Large intestine (tissue), 3 donors: ENCODE measurements at regions not wholly inside any gene's neighbourhood (a gene's known extent, or its start where the extent isn't known, plus 50 kb on each side); places are given as distances from the start of the nearest gene placed in this dataset.
"Not testable (repeated sequence)": the region's sequence is repeated elsewhere in the genome, so short reads cannot be mapped to it uniquely, and the experiment has no call there.

Experiments
- DNase-seq, 2 donors: peaks; one replicate each; pipeline versions ENCODE4 v3.0.0 to v3.0.0-alpha.2; 2013
- H3K27ac ChIP-seq: one replicate; pipeline ENCODE4 v1.5.1; 2013; ENCODE audit warnings: low read length
- H3K27me3 ChIP-seq: 2 replicates; pipeline ENCODE4 v1.6.1; 2013; ENCODE audit warnings: low read length; ENCODE audit not compliant: control insufficient read depth, insufficient read depth
- H3K36me3 ChIP-seq: 2 replicates; pipeline ENCODE4 v1.6.1; 2013; ENCODE audit warnings: low read length; ENCODE audit not compliant: control insufficient read depth, insufficient read depth
- H3K4me1 ChIP-seq: one replicate; pipeline ENCODE4 v1.6.1; 2013; ENCODE audit warnings: low read length; ENCODE audit not compliant: control insufficient read depth, insufficient read depth
- H3K4me3 ChIP-seq: one replicate; pipeline ENCODE4 v1.5.1; 2013; ENCODE audit warnings: low read length
- H3K9me3 ChIP-seq: one replicate; pipeline ENCODE4 v1.6.1; 2013; ENCODE audit warnings: mild to moderate bottlenecking, low read depth, low read length, moderate library complexity; ENCODE audit not compliant: control insufficient read depth
- WGBS: methylation state at CpG from one replicate; pipeline ENCODE4 v1.1.5; 2013; ENCODE audit warnings: low lambda C conversion rate; ENCODE audit not compliant: insufficient coverage; 5-methylcytosine and 5-hydroxymethylcytosine counted together

- not testable (repeated sequence) for DNase-seq, H3K27ac ChIP-seq
- WGBS = no CpG with 5 or more reads among the region's 3 CpGs
Observed at GRCh38 chrY:3123482-3123881, 188.3 kb downstream of the ZFY start.

GRCh38 chrY:3171074-3171473 lies 235.9 kb downstream of the ZFY start:
- no CpG with 5 or more reads among the region's 2 CpGs for WGBS
- not testable (repeated sequence) for H3K9me3 ChIP-seq, DNase-seq, H3K27me3 ChIP-seq, H3K36me3 ChIP-seq, H3K4me3 ChIP-seq, H3K4me1 ChIP-seq, H3K27ac ChIP-seq

More at GRCh38 chrY:3123482-3123881, 188.3 kb downstream of the ZFY start:
- H3K9me3 ChIP-seq, H3K4me3 ChIP-seq, H3K36me3 ChIP-seq, H3K4me1 ChIP-seq, H3K27me3 ChIP-seq: not testable (repeated sequence)

GRCh38 chrY:3195035-3195434 lies 259.9 kb downstream of the ZFY start:
- H3K27me3 ChIP-seq, H3K4me3 ChIP-seq, H3K27ac ChIP-seq, H3K36me3 ChIP-seq, H3K9me3 ChIP-seq, H3K4me1 ChIP-seq: not testable (repeated sequence)
- peak in 1 of 2 donors; percentile 1 for DNase-seq
- WGBS = no CpG with 5 or more reads among the region's 5 CpGs

- no CpG with 5 or more reads among the region's 3 CpGs for WGBS
- not testable (repeated sequence) for DNase-seq, H3K4me1 ChIP-seq, H3K4me3 ChIP-seq, H3K27me3 ChIP-seq, H3K36me3 ChIP-seq, H3K9me3 ChIP-seq, H3K27ac ChIP-seq
Observed at GRCh38 chrY:3202287-3202686, 267.1 kb downstream of the ZFY start.

GRCh38 chrY:3206733-3207132 lies 271.6 kb downstream of the ZFY start:
- not testable (repeated sequence) for H3K27ac ChIP-seq, H3K4me3 ChIP-seq, H3K36me3 ChIP-seq, H3K9me3 ChIP-seq, H3K27me3 ChIP-seq, H3K4me1 ChIP-seq, DNase-seq

GRCh38 chrY:3213183-3213582 lies 278.0 kb downstream of the ZFY start:
- H3K9me3 ChIP-seq, H3K27me3 ChIP-seq, DNase-seq, H3K4me3 ChIP-seq, H3K4me1 ChIP-seq, H3K36me3 ChIP-seq, H3K27ac ChIP-seq: not testable (repeated sequence)
- WGBS = no CpG with 5 or more reads among the region's 1 CpG

GRCh38 chrY:3218134-3218533 lies 283.0 kb downstream of the ZFY start:
- H3K4me1 ChIP-seq, H3K27me3 ChIP-seq, H3K4me3 ChIP-seq, DNase-seq, H3K36me3 ChIP-seq, H3K27ac ChIP-seq, H3K9me3 ChIP-seq: not testable (repeated sequence)
- WGBS = no CpG with 5 or more reads among the region's 4 CpGs

- H3K36me3 ChIP-seq, H3K4me1 ChIP-seq, DNase-seq, H3K27me3 ChIP-seq, H3K9me3 ChIP-seq, H3K4me3 ChIP-seq, H3K27ac ChIP-seq: not testable (repeated sequence)
- no CpG with 5 or more reads among the region's 6 CpGs for WGBS
Observed at GRCh38 chrY:3218559-3218958, 283.4 kb downstream of the ZFY start.

- H3K27me3 ChIP-seq, H3K4me1 ChIP-seq, H3K4me3 ChIP-seq, H3K27ac ChIP-seq, DNase-seq, H3K9me3 ChIP-seq, H3K36me3 ChIP-seq: not testable (repeated sequence)
- no CpG with 5 or more reads among the region's 2 CpGs for WGBS
Observed at GRCh38 chrY:3262911-3263310, 316.0 kb upstream of the TGIF2LY start.

GRCh38 chrY:3288063-3288462 lies 290.8 kb upstream of the TGIF2LY start:
- not testable (repeated sequence) for DNase-seq, H3K4me1 ChIP-seq
- WGBS = no CpG with 5 or more reads among the region's 6 CpGs

GRCh38 chrY:3297235-3297634 lies 281.6 kb upstream of the TGIF2LY start:
- peak in 1 of 2 donors; percentile 39 for DNase-seq
- WGBS = no CpG with 5 or more reads among the region's 3 CpGs
- not testable (repeated sequence) for H3K36me3 ChIP-seq

More at GRCh38 chrY:3288063-3288462, 290.8 kb upstream of the TGIF2LY start:
- not testable (repeated sequence) for H3K9me3 ChIP-seq, H3K27me3 ChIP-seq, H3K36me3 ChIP-seq, H3K27ac ChIP-seq, H3K4me3 ChIP-seq

More at GRCh38 chrY:3297235-3297634, 281.6 kb upstream of the TGIF2LY start:
- H3K4me1 ChIP-seq, H3K4me3 ChIP-seq, H3K9me3 ChIP-seq, H3K27ac ChIP-seq, H3K27me3 ChIP-seq: not testable (repeated sequence)
